ENCODE measurements at regions not wholly inside any gene's neighbourhood (a gene's known extent, or its start where the extent isn't known, plus 50 kb on each side); places are given as distances from the start of the nearest gene placed in this dataset.

DNA sequence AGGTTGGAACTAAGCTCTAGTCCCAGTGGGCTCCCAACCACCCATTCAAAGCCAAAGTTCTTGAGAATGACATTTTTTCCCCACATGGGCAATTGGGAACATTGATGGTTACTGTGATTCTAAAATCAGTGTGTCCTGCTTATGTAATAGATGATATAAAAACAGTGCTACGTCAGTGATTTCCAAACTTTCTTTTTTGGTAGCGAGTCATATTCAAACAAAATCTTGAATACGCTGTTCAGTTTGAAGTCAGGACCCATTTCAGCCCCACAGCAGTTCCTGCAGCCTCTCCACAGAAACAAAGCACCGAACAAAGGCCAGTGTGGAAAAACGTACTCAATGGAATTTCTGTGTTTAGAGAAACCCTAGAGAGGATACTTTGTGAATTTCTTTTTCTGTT, 170.0 kb upstream of the OLIG3 start:
- ChIA-PET CTCF (no interaction called here), POLR2A (ENCODE audit: unreplicated experiment) (no interaction called here)
- no peak overlapping the region for H4K5ac ChIP-seq (ENCODE audit: low read depth, low read length)
- no peaks in the 10 kb centered on the region for H3K9me1 ChIP-seq (ENCODE audit: insufficient read depth, low read length)
- H3K27ac ChIP-seq (ENCODE audit: insufficient read depth, low read length) = no peak overlapping the region
- no peak overlapping the region for H2BK15ac ChIP-seq (ENCODE audit: low read depth, low read length)
- no peak overlapping the region for H2AK9ac ChIP-seq (replicated peaks; ENCODE audit: low read depth, low read length, poor library complexity)
- H4K20me1 ChIP-seq (ENCODE audit: insufficient read depth, low read length) = no peaks in the 10 kb centered on the region
- no peak overlapping the region for H3K4ac ChIP-seq (ENCODE audit: low read depth, low read length)
- H2BK20ac ChIP-seq (ENCODE audit: low read depth, low read length) = no peak overlapping the region
- no peak overlapping the region for H2AFZ ChIP-seq (replicated peaks; ENCODE audit: low read length, poor library complexity)
- no peaks in the 10 kb centered on the region for H3K9me3 ChIP-seq (ENCODE audit: control insufficient read depth, insufficient read depth, low read length)
- H3K23ac ChIP-seq (ENCODE audit: low read depth, low read length) = no peak overlapping the region
- no peak overlapping the region for H4K8ac ChIP-seq (ENCODE audit: low read depth in 2 of 2, low read length in 2 of 2)
- H3K79me1 ChIP-seq (ENCODE audit: low read depth in 1 of 2, low read length in 2 of 2) = no peaks in the 10 kb centered on the region
- in situ Hi-C loops (cut with MboI; ENCODE audit: low sequenced_read_pairs) (no loop called here), dilution Hi-C loops (cut with HindIII; ENCODE audit: low sequenced_read_pairs, unreplicated experiment) (no loop called here), intact Hi-C loops (cut with micrococcal nuclease) (no loop called here)
- no TSS peak for BruUV-seq (replicated peaks)
- DNase-seq = no peak
- no peaks in the 10 kb centered on the region for H3K36me3 ChIP-seq (ENCODE audit: control insufficient read depth, insufficient read depth, low read length)
- H2AK5ac ChIP-seq (ENCODE audit: low read depth, low read length) = no peak overlapping the region
- no peak overlapping the region for H3K14ac ChIP-seq (replicated peaks; ENCODE audit: low read depth, low read length)
- no peak overlapping the region for H4K91ac ChIP-seq (ENCODE audit: insufficient read depth, low read depth, low read length)
- no peak for ATAC-seq (ENCODE audit: low read depth)
- WGBS, 2 experiments (ENCODE audit: extremely low coverage in 2 of 2, insufficient read length in 1 of 2) = 60% methylated on average over 1 of the region's 5 CpGs; no CpG with 5 or more reads in 1 of the 2 experiments
- peaks cover 2% of the 10 kb centered on the region for H3K27me3 ChIP-seq (ENCODE audit: control insufficient read depth, insufficient read depth, low read length)
- H3K4me2 ChIP-seq (ENCODE audit: low read depth, low read length) = no peak overlapping the region
- H2BK5ac ChIP-seq (ENCODE audit: low read depth, low read length, poor library complexity, severe bottlenecking) = no peak overlapping the region
- no peak overlapping the region for H3K9ac ChIP-seq (ENCODE audit: low read depth, low read length)
- H3K18ac ChIP-seq (ENCODE audit: low read depth, low read length) = no peak overlapping the region
- no peak overlapping the region for H3K56ac ChIP-seq (ENCODE audit: extremely low read depth, insufficient read depth, low read length)
- no peak for TF ChIP-seq POLR2A (IDR thresholded peaks at IDR 0.05; ENCODE audit: low read depth, low read length)
- TF ChIP-seq CHD1 (IDR thresholded peaks at IDR 0.05; ENCODE audit: low read depth, low read length) = no peak
- TF ChIP-seq USF2 (IDR thresholded peaks at IDR 0.05; ENCODE audit: low read depth, low read length) = no peak
- H2BK120ac ChIP-seq (ENCODE audit: low read depth, low read length) = no peak overlapping the region
- H3K4me1 ChIP-seq (ENCODE audit: control insufficient read depth, insufficient read depth, low read length) = no peaks in the 10 kb centered on the region
- no peak overlapping the region for H3K4me3 ChIP-seq (ENCODE audit: insufficient read depth, low read depth, low read length)
